ENCODE measurements at regions not wholly inside any gene's neighbourhood (a gene's known extent, or its start where the extent isn't known, plus 50 kb on each side); places are given as distances from the start of the nearest gene placed in this dataset.
A peak's percentile ranks its signal among the peaks of the same experiment; 100 is the strongest.

DNA sequence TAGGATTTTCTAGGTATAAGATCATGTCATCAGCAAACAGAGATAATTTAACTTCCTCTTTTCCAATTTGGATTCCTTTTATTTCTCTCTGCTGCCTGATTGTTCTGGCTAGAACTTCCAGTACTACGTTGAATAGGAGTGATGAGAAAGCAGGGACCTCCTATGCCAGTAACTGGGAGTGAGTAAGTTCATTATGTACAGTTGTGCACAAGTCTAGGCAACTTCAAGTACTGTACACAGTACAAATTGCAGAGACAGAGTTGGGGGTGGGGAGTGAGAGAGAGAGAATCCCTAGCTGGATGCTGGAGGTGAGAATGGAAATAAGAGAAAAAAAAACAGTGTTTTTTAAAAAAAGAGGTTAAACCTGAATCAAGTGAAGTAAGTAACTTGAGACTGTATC, 210.2 kb downstream of the MMUT start:
- Histone ChIP-seq H3K27me3 (ENCODE audit: control insufficient read depth, extremely low read depth, insufficient read depth, low read length) (no peaks in the 10 kb centered on the region), H3K4me2 (ENCODE audit: control insufficient read depth, extremely low read depth, insufficient read depth, low read depth, low read length) (peak overlapping the region; percentile 16), H3K9ac (ENCODE audit: control insufficient read depth, extremely low read depth, insufficient read depth, low read length) (no peak overlapping the region), H3K4me3 (ENCODE audit: control insufficient read depth in 2 of 3, extremely low read depth in 1 of 3, insufficient read depth in 2 of 3, low read depth in 1 of 3, low read length in 3 of 3) (no peak overlapping the region), H4K20me1 (ENCODE audit: control insufficient read depth, extremely low read depth, insufficient read depth, low read length) (no peaks in the 10 kb centered on the region), H2AFZ (ENCODE audit: control insufficient read depth, low read length) (peak overlapping the region; percentile 72), H3K9me1 (ENCODE audit: control insufficient read depth, extremely low read depth, insufficient read depth, low read length) (no peaks in the 10 kb centered on the region), H3K27ac (ENCODE audit: control insufficient read depth, insufficient read depth, low read length) (no peak overlapping the region), H3K4me1 (ENCODE audit: control insufficient read depth, extremely low read depth, insufficient read depth, low read length) (peaks cover 6% of the 10 kb centered on the region), H3K9me3 (ENCODE audit: control insufficient read depth, low read depth, low read length) (no peaks in the 10 kb centered on the region), H3K79me2 (ENCODE audit: control insufficient read depth, insufficient read depth, low read length) (no peaks in the 10 kb centered on the region), H3K36me3 (ENCODE audit: control insufficient read depth in 2 of 2, extremely low read depth in 1 of 2, insufficient read depth in 2 of 2, low read length in 2 of 2) (no peaks in the 10 kb centered on the region)
- no peak for TF ChIP-seq EZH2 (IDR thresholded peaks at IDR 0.05; ENCODE audit: low read length)
- TF ChIP-seq, protein P1, sequence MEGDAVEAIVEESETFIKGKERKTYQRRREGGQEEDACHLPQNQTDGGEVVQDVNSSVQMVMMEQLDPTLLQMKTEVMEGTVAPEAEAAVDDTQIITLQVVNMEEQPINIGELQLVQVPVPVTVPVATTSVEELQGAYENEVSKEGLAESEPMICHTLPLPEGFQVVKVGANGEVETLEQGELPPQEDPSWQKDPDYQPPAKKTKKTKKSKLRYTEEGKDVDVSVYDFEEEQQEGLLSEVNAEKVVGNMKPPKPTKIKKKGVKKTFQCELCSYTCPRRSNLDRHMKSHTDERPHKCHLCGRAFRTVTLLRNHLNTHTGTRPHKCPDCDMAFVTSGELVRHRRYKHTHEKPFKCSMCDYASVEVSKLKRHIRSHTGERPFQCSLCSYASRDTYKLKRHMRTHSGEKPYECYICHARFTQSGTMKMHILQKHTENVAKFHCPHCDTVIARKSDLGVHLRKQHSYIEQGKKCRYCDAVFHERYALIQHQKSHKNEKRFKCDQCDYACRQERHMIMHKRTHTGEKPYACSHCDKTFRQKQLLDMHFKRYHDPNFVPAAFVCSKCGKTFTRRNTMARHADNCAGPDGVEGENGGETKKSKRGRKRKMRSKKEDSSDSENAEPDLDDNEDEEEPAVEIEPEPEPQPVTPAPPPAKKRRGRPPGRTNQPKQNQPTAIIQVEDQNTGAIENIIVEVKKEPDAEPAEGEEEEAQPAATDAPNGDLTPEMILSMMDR (optimal IDR thresholded peaks at IDR 0.05 in 1 of 3, IDR thresholded peaks at IDR 0.05 in 1 of 3, conservative IDR thresholded peaks at IDR 0.05 in 1 of 3; ENCODE audit: extremely low read depth in 1 of 3, insufficient read depth in 2 of 3, low read length in 3 of 3), result no peak
- dilution Hi-C loops (cut with MboI; ENCODE audit: extremely low pct_ligation_motif_present, low sequenced_read_pairs), result no loop called here
- DNase-seq (ENCODE audit: low read depth, low spot score), result peak; percentile 5
- FAIRE-seq, result peak; percentile 79

DNA sequence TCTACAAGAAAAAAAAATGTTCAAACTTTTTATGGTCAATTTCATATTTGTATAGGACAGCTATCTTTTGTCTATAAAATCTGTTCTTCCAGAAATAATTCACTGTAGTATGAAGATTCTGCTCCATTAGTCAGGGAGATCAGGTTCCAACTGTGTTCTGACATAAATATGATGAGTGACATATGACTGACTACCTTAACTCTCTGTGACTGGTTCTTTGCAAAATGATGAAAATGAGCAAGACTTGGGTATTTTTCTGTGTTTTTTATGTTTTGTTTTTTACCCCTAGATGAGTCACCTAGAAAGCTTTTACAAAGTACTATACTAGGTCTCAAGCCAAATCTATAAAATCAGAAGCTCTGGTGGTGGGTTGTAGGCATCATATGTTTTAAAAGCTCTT, 229.6 kb downstream of the MMUT start:
- H3K27me3 ChIP-seq (ENCODE audit: control insufficient read depth, extremely low read depth, insufficient read depth, low read length), result no peaks in the 10 kb centered on the region
- no peak overlapping the region for H3K4me3 ChIP-seq (ENCODE audit: control insufficient read depth in 2 of 3, extremely low read depth in 1 of 3, insufficient read depth in 2 of 3, low read depth in 1 of 3, low read length in 3 of 3)
- no peak for DNase-seq (ENCODE audit: low read depth, low spot score)
- no peaks in the 10 kb centered on the region for H3K36me3 ChIP-seq (ENCODE audit: control insufficient read depth in 2 of 2, extremely low read depth in 1 of 2, insufficient read depth in 2 of 2, low read length in 2 of 2)
- H3K4me1 ChIP-seq (ENCODE audit: control insufficient read depth, extremely low read depth, insufficient read depth, low read length), result no peaks in the 10 kb centered on the region
- dilution Hi-C loops (cut with MboI; ENCODE audit: extremely low pct_ligation_motif_present, low sequenced_read_pairs), result no loop called here
- H3K27ac ChIP-seq (ENCODE audit: control insufficient read depth, insufficient read depth, low read length), result no peak overlapping the region
- H3K9me1 ChIP-seq (ENCODE audit: control insufficient read depth, extremely low read depth, insufficient read depth, low read length), result no peaks in the 10 kb centered on the region
- no peak for TF ChIP-seq EZH2 (IDR thresholded peaks at IDR 0.05; ENCODE audit: low read length)
- TF ChIP-seq, protein P1 (optimal IDR thresholded peaks at IDR 0.05 in 1 of 3, IDR thresholded peaks at IDR 0.05 in 1 of 3, conservative IDR thresholded peaks at IDR 0.05 in 1 of 3; ENCODE audit: extremely low read depth in 1 of 3, insufficient read depth in 2 of 3, low read length in 3 of 3), result no peak
- H3K9me3 ChIP-seq (ENCODE audit: control insufficient read depth, low read depth, low read length), result no peaks in the 10 kb centered on the region
- H4K20me1 ChIP-seq (ENCODE audit: control insufficient read depth, extremely low read depth, insufficient read depth, low read length), result no peaks in the 10 kb centered on the region
- no peak overlapping the region for H2AFZ ChIP-seq (ENCODE audit: control insufficient read depth, low read length)
- no peak overlapping the region for H3K4me2 ChIP-seq (ENCODE audit: control insufficient read depth, extremely low read depth, insufficient read depth, low read depth, low read length)
- no peaks in the 10 kb centered on the region for H3K79me2 ChIP-seq (ENCODE audit: control insufficient read depth, insufficient read depth, low read length)
- FAIRE-seq, result no peak
- H3K9ac ChIP-seq (ENCODE audit: control insufficient read depth, extremely low read depth, insufficient read depth, low read length), result no peak overlapping the region

Data from keratinocyte (primary cell).